ENCODE measurements at regions not wholly inside any gene's neighbourhood (a gene's known extent, or its start where the extent isn't known, plus 50 kb on each side); places are given as distances from the start of the nearest gene placed in this dataset.

DNA sequence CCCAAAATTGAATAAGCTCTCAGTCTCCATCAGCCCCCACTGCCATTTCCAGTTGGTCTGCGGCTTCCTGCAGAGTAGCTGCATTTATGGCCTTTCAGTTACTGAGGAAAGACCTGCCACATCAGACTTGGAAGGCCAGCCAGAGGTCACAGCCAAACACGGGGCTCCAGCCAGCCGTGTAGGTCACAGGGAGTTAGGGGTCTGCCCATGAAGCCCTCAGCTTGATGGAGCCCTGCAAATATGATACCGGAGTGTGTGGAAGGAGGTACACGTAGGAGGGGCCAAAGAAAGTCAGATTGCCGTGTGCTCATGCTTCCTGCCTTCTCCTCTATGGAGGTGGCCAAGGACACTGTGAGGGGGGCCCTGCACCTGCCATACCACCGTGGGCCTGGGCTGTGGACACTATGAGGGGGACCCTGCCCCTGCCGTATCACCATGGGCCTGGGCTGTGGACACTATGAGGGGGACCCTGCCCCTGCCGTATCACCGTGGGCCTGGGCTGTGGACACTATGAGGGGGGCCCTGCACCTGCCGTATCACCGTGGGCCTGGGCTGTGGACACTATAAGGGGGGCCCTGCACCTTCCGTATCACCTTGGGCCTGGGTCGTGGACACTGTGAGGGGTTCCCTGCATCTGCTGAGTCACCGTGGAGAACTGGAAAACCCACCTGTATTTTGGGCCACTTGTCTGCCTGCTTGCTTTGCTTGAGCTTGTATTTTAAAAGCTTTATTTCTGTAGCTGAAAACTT is 335.7 kb upstream of the SHH start:
- DNase-seq (ENCODE audit: low read depth): no peak
- H3K4me3 ChIP-seq (ENCODE audit: low read depth, low read length): no peak overlapping the region
- TF ChIP-seq, protein P1, sequence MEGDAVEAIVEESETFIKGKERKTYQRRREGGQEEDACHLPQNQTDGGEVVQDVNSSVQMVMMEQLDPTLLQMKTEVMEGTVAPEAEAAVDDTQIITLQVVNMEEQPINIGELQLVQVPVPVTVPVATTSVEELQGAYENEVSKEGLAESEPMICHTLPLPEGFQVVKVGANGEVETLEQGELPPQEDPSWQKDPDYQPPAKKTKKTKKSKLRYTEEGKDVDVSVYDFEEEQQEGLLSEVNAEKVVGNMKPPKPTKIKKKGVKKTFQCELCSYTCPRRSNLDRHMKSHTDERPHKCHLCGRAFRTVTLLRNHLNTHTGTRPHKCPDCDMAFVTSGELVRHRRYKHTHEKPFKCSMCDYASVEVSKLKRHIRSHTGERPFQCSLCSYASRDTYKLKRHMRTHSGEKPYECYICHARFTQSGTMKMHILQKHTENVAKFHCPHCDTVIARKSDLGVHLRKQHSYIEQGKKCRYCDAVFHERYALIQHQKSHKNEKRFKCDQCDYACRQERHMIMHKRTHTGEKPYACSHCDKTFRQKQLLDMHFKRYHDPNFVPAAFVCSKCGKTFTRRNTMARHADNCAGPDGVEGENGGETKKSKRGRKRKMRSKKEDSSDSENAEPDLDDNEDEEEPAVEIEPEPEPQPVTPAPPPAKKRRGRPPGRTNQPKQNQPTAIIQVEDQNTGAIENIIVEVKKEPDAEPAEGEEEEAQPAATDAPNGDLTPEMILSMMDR (IDR thresholded peaks at IDR 0.05; ENCODE audit: control insufficient read depth, extremely low read depth, insufficient read depth): no peak

DNA sequence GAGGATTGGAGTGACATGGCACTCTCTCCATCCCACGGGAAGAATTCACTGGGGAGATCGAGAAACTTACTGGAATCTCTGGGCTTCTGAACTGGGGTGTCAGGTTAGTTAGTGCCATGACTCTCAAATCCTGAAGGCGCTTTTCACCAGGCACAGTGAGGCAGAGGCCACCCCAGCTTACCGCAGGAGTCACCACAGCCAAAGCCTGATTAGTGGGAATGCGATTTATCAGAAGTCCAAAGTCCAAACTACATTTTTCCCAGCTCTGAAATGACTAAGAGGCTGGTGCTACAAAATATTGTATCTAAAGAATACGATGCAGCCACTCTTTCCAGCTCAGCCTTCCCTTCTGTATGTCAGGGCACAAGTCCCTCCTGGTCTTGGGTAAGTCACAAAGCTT is 334.8 kb upstream of the SHH start:
- TF ChIP-seq, protein P1 (IDR thresholded peaks at IDR 0.05; ENCODE audit: control insufficient read depth, extremely low read depth, insufficient read depth): no peak
- no peak overlapping the region for H3K4me3 ChIP-seq (ENCODE audit: low read depth, low read length)
- no peak for DNase-seq (ENCODE audit: low read depth)

DNA sequence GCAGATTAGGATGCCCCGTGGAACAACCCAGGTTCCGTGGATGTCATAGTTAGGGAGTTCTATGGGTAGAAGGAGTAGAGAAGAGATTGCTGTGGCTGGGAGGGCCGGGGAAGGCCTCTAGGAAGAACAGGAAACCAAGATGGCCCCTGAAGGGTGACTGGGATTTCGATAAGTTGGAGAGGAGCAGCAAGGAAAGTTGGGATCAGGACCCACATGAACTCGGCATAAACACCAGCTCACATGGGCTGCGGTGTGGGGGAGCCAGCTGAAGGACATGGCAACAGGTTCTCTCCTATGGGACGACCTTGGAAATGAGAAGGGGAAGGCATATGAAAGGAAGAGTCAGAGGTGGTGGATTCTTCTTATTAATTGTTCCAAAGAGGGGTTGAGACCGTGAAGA is 333.7 kb upstream of the SHH start:
- no peak overlapping the region for H3K4me3 ChIP-seq (ENCODE audit: low read depth, low read length)
- DNase-seq (ENCODE audit: low read depth): no peak
- TF ChIP-seq, protein P1 (IDR thresholded peaks at IDR 0.05; ENCODE audit: control insufficient read depth, extremely low read depth, insufficient read depth): no peak

DNA sequence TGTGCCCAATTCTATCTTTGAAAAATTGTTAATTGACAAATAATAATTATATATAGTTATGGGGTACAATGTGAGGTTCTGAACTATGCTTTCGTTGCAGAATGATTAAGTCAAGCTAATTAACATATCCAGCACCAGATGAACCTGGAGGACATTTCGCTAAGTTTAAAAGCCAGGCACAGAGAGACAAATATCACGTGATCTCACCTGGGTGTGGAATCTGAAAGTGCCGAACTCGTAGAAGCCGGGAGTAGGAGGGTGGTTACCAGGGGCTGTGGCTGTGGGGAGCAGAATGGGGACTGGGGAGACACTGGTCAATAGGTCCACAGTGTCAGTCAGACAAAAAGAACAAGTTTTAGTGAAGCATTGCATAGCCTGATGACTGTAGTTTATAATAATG is 332.9 kb upstream of the SHH start:
- TF ChIP-seq, protein P1 (IDR thresholded peaks at IDR 0.05; ENCODE audit: control insufficient read depth, extremely low read depth, insufficient read depth): no peak
- H3K4me3 ChIP-seq (ENCODE audit: low read depth, low read length): no peak overlapping the region
- DNase-seq (ENCODE audit: low read depth): no peak

GRCh38 chr7:156143683-156144082 is 331.4 kb upstream of the SHH start:
- DNase-seq (ENCODE audit: low read depth): no peak
- no peak overlapping the region for H3K4me3 ChIP-seq (ENCODE audit: low read depth, low read length)
- TF ChIP-seq, protein P1 (IDR thresholded peaks at IDR 0.05; ENCODE audit: control insufficient read depth, extremely low read depth, insufficient read depth): no peak

- no peak overlapping the region for H3K4me3 ChIP-seq (ENCODE audit: low read depth, low read length)
- DNase-seq (ENCODE audit: low read depth): no peak
- TF ChIP-seq, protein P1 (IDR thresholded peaks at IDR 0.05; ENCODE audit: control insufficient read depth, extremely low read depth, insufficient read depth): no peak
Observed at GRCh38 chr7:156143158-156143557, 330.9 kb upstream of the SHH start.

DNA sequence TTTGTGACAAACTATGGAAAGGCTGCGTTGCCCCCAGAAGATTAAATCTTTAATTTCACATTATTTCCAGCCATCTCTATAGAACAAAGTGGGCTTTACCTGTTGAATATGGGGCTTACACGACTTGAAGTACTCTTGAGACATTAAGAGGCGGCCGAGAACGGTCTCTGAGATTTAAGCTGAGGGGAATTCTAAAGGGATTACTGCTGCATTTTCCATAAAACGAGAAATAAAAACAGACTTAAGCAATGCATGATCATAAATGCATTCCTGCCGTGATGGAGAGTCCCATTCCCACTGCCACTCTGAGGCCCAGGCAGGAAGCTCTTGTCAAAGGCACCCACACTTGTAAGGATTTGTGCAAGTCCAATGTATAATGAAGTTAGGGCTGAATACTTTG is 329.7 kb upstream of the SHH start:
- TF ChIP-seq, protein P1 (IDR thresholded peaks at IDR 0.05; ENCODE audit: control insufficient read depth, extremely low read depth, insufficient read depth): no peak
- DNase-seq (ENCODE audit: low read depth): no peak
- H3K4me3 ChIP-seq (ENCODE audit: low read depth, low read length): no peak overlapping the region

Data from LNCaP clone FGC (cell line).